ENCODE measurements at regions not wholly inside any gene's neighbourhood (a gene's known extent, or its start where the extent isn't known, plus 50 kb on each side); places are given as distances from the start of the nearest gene placed in this dataset.
A peak's percentile ranks its signal among the peaks of the same experiment; 100 is the strongest.

DNA sequence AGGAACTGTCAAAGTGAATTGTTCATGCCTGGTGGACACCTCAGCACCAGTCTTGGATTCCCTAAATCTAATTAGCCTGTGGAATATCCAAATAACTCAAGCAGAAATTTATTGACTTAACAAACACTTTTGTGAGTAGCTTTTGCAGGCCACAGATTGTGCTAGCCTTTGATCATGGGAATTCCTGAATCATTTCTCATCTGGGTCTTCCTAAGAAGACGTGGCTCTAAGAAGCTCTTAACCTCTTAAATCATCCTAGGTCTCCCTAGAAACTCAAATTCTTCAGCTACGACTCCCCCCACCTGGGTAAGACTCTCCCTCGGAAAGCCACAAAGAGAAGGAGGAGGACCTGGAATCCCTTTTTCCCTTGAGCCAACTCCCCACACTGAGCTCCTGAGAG, 53.8 kb upstream of the PSEN2 start:
- DNase-seq, result no peak

DNA sequence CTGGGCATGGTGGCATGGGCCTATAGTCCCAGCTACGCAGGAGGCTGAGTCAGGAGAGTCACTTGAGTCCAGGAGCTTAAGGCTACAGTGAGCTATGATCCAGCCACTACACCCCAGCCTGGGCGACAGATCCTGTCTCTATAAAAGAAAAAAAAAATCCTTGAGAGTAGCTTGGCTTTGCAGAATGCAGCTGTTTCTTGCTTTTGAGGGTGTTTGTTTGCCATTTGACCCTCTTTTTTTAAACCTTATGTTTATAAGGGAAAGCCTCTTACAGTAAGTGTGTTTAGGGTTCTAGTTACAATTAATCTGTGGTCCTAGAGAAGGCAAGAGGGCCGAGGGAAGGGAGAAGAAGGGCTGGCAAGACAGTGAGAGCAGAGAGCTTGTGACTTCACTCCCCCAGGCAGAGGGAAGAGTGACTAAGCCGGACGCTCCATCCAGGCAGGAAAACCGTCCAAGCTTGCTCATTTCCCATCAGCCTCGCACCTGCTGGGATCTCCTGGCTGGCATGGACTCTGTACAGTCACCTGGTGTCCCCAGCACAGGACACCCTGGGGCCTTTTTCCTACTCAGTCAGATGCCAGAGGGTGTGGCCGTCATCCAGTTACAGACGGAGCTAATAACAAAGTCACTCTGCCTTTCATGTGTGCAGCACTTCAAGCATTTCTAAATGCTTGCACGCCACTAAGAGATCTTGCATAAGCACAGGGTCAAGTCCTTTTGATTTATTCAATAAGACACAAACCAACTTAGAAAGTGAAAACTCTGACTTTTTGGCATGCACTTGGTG, 55.5 kb upstream of the PSEN2 start:
- DNase-seq, result peak in 1 of 5 experiments; percentile 20

DNA sequence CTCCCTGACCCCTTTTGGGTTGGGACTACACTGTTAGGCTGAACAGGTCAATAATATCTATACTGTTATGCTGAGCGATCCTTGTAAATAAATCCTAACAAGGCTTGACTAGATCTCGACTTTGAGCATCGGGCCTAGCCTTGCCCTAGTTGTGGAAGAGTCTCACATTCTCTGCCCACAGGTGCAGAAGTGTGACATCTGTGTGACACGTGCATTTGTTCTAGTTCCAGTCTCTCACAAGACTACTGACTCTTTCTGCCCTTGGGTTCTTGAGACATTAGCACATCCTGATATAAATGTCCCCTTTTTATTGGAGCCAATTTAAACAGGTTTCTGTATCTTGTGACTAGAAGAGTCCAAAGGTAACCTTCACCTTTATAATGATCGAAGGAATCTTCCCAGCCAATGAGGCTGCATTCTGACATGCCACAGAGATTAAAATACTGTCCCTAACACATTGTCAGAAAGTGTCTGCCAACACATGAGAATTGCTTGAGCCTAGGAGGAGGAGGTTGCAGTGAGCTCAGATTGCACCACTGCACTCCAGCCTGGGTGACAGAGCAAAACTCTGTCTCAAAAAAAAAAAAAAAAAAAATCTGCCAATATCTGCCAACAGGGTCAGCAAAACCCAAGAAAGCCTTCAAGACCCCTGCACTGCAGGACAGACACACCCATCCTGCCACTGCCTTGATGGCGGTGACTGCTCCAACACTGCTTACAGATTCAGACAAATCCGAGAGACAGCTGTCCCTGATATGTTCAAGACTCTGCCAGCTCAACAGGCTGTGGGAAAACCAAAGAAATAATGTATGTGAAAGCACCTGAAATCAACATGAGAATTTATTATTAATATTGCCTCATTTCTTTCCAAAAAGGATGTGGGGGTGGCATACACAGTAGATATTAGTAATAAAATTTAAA, 56.5 kb upstream of the PSEN2 start:
- no peak for DNase-seq

DNA sequence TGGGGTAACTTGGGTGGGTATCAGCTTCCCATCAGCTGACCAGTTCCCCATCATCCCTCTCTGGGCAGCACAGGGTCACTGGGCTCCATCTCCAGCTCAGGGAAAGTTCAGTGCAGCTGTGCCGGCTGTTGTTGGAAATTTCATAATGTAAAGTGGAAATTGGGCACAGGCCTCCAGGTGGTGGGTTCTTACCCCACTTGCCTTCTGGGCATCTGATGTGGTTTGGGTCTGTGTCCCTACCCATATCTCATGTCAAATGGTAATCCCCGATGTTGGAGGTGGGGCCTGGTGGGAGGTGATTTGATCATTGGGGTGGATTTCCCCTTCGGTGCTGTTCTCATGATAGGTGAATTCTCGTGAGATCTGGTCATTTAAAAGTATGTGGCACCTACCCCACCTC, 59.7 kb upstream of the PSEN2 start:
- DNase-seq, result no peak

DNA sequence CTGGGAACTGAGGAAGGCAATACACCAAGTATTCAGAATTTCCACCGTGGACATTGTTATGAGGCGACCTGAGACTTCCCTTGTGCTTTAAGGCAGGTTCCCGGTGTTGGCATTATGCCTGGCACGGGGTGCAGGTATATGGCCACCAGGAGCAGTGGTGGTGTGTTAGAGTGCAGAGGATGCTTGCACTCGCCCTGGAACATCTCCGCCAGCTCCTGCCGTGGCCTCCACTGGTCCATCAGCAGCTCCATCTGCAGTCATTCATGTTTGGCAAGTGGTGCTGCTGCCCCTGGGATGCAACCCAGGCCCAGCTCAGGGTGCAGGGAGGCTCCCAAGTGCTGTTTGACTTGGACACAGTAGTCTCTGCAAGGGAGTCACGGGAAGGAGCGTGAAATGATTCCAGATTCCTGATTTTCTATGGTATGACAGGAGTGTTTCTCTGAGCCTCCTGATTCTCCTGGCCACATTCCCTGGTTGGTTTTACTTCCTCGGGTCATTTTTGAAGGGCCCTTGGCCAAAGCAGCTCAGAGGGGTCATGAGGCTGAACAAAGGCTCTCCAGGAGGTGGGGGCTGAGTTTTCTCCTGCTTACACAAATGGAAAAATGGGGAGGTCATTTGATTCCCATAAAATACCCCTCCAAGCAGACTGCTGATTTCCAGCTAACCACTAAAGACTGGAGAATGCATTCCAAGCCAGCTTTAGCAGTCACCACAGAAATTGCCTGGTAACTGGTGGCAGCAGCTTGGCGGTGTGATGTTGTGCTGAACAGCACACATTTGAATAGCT, 60.4 kb upstream of the PSEN2 start:
- no peak for DNase-seq

DNA sequence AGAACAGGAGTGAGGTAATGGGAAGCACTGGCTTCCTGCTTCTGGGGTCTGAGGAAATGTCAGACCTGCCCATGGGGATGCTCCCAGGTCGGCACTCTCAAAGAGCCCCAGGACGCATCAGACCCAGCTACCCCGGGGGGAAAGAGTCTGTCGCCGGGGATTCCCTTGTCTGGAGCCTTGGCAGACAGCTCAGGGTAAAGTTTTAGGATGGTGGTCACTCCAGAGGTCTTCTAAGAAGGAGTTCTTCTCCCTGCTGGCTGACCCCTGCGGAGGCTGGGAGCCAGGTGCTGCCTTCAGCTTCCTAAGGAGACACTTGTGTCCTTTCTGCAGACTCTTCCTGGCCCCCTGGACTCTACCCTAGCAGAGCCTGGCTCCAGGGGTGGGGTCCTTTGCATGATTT, 61.9 kb upstream of the PSEN2 start:
- DNase-seq, result no peak

DNA sequence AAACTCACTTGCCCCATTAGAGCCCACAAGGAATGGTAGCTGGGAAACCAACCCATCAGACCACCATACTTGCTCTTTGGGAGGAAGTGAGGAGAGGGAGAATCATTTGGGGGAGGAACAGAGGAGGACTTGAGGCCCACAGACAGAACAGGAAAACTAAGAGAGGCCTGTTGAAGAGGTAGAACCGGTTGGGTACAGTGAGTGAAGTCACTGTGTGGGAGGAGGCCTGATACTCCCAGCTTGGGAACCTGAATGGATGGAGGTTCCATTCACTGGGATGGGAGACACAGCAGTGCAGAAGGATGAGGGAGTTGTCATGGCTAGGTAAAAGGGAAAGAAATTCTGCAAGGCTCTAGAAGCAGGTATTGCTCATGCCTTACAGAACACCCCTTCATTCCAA, 63.4 kb upstream of the PSEN2 start:
- no peak for DNase-seq

DNA sequence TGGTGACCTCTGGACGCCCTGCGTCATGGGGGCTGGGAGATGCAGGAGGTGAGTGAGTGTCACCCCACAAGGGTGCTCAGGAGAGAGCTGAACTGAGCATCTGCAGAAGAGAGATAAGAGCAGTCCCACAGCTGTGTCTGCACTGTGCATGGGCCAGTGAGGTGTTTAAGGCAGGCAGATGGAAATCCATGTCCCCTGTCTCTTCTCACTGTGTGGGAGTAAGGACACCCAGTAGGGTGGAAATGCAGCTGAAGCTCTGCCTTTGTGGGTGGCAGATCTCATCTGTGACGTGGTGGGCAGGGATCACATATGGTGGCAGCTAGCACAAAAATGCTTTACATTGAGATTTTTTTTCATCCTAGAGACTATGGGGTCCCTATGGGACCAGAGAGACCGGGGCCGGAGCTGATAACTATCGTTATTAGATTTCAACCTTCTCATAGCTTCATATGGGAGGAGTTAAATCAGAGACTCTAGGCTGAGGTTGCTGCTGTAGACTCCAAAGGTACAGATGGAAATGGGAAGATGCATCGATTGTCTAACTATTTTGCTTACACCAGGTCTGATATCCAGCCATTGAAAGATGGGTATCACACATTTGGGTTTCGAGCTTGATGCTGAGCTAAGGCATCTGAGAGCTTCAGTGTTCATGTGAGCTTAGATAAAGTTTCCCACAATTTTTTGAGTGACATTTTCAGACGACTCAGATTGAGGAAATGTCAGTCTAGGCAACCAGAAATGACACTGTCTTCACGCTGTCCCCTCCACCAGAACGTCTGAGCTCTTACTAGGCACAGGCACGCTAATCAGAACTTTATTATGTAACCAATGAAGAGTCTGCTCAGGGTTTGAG, 65.3 kb upstream of the PSEN2 start:
- DNase-seq, result no peak

DNA sequence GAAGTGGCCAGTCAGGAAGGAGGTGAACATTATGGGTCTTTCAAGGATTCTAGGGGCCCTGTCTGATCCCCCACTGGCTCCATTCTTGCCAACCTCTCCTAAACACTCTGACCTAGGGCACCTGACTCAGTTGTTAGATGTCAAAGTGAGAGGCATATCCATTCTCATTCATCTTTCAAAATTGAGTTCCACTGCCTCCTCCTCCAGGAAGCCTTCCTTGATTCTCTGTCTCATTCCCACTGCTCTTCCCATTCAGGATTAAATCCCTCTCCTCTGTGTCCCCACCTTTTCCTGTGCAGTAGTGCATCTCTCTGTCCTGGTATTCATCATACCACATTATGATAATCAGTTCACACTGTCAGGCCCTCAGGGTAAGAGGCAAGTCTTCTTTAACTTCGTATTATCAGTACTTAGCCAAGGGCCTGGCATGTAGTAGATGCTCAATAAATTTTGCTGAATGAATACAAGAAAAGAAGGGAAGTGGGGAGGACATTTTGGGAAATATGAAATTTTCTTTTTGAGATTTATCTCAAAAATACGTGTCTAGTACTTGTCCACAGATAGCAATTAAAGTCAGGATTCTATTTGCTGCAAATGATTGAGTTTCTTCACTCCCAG, 61.8 kb upstream of the ITPKB start:
- DNase-seq, result no peak

DNA sequence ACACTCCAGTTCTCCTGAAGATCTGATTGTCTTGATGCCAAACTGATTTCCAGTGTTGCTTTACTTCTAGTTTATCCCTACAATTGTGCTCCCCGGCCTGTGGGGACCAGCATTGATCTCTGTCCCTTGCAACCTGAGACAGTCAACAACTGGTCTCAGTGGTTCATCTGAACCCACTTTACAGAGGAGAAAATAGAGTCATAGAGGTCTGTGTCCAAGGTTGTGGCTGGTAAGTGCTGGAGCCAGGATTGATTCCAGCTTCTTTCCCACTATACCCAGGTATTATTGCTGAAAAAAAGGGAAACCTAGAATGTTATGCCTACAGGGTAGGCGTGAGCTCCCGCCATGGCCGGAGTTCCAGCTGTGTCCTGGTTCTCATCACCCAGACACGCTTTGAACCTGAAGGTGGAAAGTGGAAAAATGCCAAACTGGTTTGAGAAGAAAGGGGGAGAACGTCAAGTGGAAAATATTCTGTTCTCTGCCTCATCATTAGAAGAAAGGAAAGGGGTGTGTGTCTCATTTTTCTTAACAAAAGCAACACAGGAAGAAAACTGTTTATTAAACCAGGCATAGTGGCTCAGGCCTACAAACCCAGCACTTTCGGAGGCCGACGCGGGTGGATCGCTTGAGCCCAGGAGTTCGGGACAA, 60.7 kb upstream of the ITPKB start:
- DNase-seq, result no peak

DNA sequence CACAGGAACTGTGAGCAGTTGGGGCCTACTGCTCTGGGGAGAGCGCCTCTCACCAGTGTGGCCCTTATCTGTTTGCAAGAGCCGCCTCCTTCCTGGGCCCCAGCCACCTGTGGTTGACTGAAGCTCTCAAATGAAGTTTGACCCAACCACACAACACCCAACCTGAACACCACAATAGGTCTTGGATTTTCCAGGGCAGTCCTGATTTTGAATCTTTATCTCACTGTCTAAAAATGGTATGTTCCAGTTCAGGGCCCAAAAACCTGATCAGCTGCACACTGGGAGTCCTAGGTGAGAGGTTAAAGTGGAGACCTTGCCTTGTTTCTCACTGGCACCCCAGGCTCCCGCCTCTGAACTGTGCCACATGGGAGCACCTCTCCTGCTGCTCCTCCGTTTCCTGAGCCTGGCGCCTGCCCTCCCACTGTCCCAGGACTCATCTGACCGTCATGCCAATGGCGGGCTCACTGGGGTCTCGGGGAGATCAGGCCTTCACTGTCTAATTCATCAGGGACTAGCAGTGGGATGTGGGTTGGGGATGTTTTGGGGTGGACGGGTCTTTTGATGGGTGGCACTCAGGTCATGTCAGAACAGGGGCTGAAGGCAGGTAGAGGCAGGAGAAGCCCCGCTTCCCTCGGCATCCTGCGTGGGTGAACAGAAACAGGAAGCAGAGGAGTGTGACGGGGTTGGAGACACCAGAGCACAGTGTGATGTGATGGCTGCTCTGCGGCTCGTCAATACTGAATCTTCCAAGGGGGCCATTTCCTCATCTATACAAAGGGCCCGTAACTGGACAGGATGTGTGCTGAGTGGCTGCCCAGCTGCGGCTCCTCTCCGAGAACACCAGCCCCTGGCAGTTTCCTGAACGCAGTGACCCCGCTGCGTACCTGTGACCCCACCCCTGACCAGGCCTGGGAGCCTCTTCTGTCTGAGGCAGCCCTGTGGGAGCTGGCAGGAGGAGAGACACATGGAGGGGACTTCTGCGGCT, 59.6 kb upstream of the ITPKB start:
- DNase-seq, result peak in 4 of 5 experiments; percentile 52 to 94 (median 62)

DNA sequence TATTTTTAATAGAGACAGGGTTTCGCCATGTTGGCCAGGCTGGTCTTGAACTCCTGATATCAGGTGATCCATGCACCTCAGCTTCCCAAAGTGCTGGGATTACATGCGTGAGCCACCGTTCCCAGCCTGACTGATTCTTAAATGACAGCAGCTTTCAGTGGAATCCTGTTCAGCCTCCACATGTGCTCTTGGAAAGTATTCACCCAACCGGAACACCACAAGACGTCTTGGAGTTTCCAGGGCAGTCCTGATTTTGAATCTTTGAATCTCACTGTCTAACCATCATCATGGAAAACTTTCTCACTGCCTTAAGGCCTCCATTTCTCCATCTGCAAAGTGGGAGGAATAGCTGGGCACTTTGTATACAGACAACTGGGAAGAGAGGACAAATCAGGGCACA, 58.1 kb upstream of the ITPKB start:
- no peak for DNase-seq

DNA sequence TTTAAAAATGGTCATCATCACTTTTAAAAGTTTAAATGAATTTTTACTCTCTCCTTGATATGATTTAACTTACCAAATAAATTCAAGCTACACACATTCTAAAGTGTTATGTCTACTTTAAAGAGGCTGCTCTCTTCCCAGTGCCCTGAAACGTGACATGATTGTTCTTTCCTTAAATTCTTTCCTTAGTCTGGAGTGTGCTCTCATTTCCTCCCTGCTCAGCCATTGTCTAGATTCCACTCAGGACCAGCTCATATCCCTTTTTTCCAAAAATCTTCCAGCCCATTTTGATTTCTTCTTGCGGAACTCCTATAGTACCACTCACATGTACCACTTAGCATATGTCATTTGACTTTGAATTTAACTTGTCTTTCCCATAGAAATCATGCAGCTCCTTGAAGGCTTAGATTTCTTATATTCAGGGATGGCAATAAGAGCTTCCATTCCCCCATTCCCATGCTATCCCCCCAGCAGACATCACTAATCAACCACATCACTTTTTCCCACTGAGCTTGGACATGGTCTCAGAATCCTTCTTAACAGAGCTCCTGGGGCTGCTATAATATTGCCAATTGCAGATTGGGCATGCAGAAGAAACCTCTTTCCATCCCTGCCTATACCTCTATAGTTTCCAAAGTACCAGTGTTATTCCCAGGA, 54.7 kb upstream of the ITPKB start:
- no peak for DNase-seq

DNA sequence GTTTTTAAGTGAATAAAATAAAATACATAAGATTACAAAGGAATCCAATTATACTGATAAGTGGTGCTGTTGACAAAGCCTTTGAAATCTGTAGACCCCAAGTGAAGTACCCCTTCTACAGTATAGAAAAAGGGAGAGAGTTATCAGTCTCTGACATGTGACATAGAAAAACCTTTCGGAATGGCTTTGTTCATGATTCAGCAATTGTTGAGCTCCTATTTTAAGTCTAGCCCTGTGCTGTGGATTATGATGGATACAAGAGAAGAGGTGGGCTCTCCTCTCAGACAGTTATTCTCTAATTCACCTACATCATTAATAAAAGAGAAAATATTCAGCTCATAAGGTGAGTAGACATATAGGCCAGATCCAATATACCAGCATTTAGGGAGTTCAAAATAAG, 53.3 kb upstream of the ITPKB start:
- DNase-seq, result no peak

DNA sequence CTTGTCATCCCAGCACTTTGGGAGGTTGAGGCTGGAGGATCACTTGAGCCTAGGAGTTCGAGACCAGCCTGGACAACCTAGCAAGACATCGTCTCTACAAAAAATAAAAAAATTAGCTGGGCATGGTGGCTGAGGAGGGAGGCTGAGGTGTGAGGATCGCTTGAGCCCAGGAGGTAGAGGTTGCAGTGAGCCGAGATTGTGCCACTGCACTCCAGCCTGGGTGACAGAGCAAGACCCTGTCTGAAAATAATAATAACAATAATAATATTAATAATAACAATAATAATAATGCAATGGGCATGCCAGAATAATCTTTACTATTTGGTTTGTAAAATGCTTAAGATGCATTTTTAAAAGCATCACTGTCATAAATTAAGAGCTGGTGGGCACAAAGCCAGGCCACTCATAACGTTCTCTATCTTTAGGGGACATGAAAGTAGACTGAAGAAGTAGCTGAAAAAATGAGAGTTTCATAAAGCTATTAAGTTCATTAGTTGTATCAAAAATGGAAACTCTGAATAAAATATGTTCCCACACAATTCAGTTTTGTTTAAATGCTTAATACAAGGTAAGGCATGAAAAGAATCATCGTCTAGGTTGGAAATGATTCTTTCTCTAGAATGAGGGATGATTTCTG, 51.6 kb upstream of the ITPKB start:
- no peak for DNase-seq

DNA sequence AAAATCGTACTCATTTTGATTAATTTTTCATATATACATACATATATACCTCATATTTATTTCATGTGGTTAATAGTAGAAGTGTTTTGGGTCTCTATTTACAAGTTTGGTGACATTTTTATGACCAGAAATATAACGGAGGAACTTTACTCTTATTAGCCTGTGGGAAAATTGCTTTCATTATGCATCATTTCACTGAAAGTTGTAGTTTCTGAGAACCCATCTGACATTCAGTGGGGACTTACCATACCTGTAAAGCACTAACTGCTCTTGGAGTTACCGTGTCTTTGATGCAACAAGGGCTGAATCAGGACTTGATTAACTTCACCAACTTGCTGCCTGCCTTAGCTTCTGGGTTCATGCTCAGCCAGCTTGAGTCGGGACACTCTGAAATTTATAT, 49.9 kb upstream of the ITPKB start:
- DNase-seq, result no peak

All from T-helper 2 cell (primary cell).